ENCODE measurements at regions not wholly inside any gene's neighbourhood (a gene's known extent, or its start where the extent isn't known, plus 50 kb on each side); places are given as distances from the start of the nearest gene placed in this dataset.

GRCh38 chr3:20760981-20761380, 575.0 kb upstream of the SGO1 start:
- no peak overlapping the region for H3K27ac ChIP-seq
- no peak overlapping the region for H3K4me3 ChIP-seq
- H3K4me1 ChIP-seq, result no peaks in the 10 kb centered on the region
- FAIRE-seq (no peak), ATAC-seq (no peak), DNase-seq (ENCODE audit: low read depth in 1 of 2, low spot score in 1 of 2) (no peak)
- no peaks in the 10 kb centered on the region for H3K9me3 ChIP-seq
- no peak overlapping the region for H3K4me2 ChIP-seq
- ChIA-PET CTCF (no interaction called here), POLR2A (no interaction called here)
- TF ChIP-seq PBX3 (IDR thresholded peaks at IDR 0.05) (no peak), CEBPB (IDR thresholded peaks at IDR 0.05) (no peak), HOXB5 (CRISPR knock-in tag; IDR thresholded peaks at IDR 0.05) (no peak), ELK1 (IDR thresholded peaks at IDR 0.05; ENCODE audit: low read depth, low read length) (no peak), MYC (IDR thresholded peaks at IDR 0.05; ENCODE audit: borderline replicate concordance, low read length) (no peak), HDAC2 (IDR thresholded peaks at IDR 0.05) (no peak), FOXS1 (CRISPR knock-in tag; IDR thresholded peaks at IDR 0.05) (no peak), POLR2AphosphoS2 (conservative IDR thresholded peaks at IDR 0.05; ENCODE audit: low read length) (no peak), CBX8 (IDR thresholded peaks at IDR 0.05) (no peak), BHLHE40 (IDR thresholded peaks at IDR 0.05; ENCODE audit: low read depth, low read length) (no peak), SREBF2 (IDR thresholded peaks at IDR 0.05) (no peak), CBX2 (IDR thresholded peaks at IDR 0.05; ENCODE audit: borderline replicate concordance, low read depth) (no peak), NPAS2 (CRISPR knock-in tag; IDR thresholded peaks at IDR 0.05; ENCODE audit: borderline replicate concordance) (no peak), CHD2 (IDR thresholded peaks at IDR 0.05; ENCODE audit: low read length, partially characterized antibody) (no peak), ZNF302 (CRISPR knock-in tag; IDR thresholded peaks at IDR 0.05) (no peak), ATOH8 (CRISPR knock-in tag; IDR thresholded peaks at IDR 0.05; ENCODE audit: low read depth) (no peak), CTCF (IDR thresholded peaks at IDR 0.05) (no peak), E2F6 (IDR thresholded peaks at IDR 0.05; ENCODE audit: borderline replicate concordance, low read depth) (no peak), HES2 (IDR thresholded peaks at IDR 0.05) (no peak)

GRCh38 chr3:20752416-20752815, 566.4 kb upstream of the SGO1 start:
- DNase-seq (ENCODE audit: low read depth in 1 of 2, low spot score in 1 of 2) (no peak), FAIRE-seq (no peak), ATAC-seq (no peak)
- H3K9me3 ChIP-seq, result no peaks in the 10 kb centered on the region
- no peaks in the 10 kb centered on the region for H3K4me1 ChIP-seq
- 0% methylated on average over 1 of the region's 1 CpG for WGBS (ENCODE audit: missing lambda C conversion rate)
- H3K27ac ChIP-seq, result no peak overlapping the region
- CTCF ChIA-PET, result no interaction called here
- POLR2A ChIA-PET, result no interaction called here
- no peak overlapping the region for H3K4me3 ChIP-seq
- no peak overlapping the region for H3K4me2 ChIP-seq
- TF ChIP-seq ZSCAN20 (CRISPR knock-in tag; IDR thresholded peaks at IDR 0.05), result no peak
- TF ChIP-seq NPAS2 (CRISPR knock-in tag; IDR thresholded peaks at IDR 0.05; ENCODE audit: borderline replicate concordance), result no peak
- no peak for TF ChIP-seq PBX3 (IDR thresholded peaks at IDR 0.05)
- TF ChIP-seq TP53 (CRISPR knock-in tag; IDR thresholded peaks at IDR 0.05), result no peak
- no peak for TF ChIP-seq POLR2A (IDR thresholded peaks at IDR 0.05; ENCODE audit: low read length)
- no peak for TF ChIP-seq POLR2AphosphoS2 (conservative IDR thresholded peaks at IDR 0.05; ENCODE audit: low read length)
- TF ChIP-seq HOXA7 (CRISPR knock-in tag; IDR thresholded peaks at IDR 0.05), result no peak
- no peak for TF ChIP-seq HMGXB4 (CRISPR knock-in tag; IDR thresholded peaks at IDR 0.05; ENCODE audit: borderline replicate concordance)
- TF ChIP-seq RFX5 (IDR thresholded peaks at IDR 0.05), result no peak
- TF ChIP-seq SREBF2 (IDR thresholded peaks at IDR 0.05), result no peak
- TF ChIP-seq CTCF (IDR thresholded peaks at IDR 0.05), result no peak
- no peak for TF ChIP-seq USF2 (IDR thresholded peaks at IDR 0.05)
- no peak for TF ChIP-seq BHLHE40 (IDR thresholded peaks at IDR 0.05; ENCODE audit: low read depth, low read length)

Data from A549 (cell line).